ENCODE measurements at regions not wholly inside any gene's neighbourhood (a gene's known extent, or its start where the extent isn't known, plus 50 kb on each side); places are given as distances from the start of the nearest gene placed in this dataset.
A peak's percentile ranks its signal among the peaks of the same experiment; 100 is the strongest.

DNA sequence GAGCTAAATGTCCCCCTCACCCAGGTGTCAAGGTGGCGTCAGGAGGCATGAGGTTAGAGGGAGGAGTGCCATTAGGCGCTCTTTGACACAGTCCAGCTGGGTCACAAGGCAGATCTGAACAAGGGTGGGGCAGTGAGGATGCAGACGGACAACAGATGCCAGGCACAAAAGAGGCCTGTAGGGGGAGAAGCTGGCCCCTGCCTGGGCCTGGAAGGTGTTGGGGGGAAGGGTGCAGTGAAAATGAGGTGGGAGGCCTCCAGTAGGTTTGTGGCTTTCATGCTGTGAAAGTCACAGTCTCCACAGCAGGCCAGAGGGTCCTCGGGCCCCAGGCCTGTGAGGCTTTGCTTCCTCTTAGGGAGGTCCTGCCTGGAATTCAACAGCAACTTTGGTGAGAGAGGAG is 85.0 kb upstream of the PLET1 start:
- TF ChIP-seq, protein P1, sequence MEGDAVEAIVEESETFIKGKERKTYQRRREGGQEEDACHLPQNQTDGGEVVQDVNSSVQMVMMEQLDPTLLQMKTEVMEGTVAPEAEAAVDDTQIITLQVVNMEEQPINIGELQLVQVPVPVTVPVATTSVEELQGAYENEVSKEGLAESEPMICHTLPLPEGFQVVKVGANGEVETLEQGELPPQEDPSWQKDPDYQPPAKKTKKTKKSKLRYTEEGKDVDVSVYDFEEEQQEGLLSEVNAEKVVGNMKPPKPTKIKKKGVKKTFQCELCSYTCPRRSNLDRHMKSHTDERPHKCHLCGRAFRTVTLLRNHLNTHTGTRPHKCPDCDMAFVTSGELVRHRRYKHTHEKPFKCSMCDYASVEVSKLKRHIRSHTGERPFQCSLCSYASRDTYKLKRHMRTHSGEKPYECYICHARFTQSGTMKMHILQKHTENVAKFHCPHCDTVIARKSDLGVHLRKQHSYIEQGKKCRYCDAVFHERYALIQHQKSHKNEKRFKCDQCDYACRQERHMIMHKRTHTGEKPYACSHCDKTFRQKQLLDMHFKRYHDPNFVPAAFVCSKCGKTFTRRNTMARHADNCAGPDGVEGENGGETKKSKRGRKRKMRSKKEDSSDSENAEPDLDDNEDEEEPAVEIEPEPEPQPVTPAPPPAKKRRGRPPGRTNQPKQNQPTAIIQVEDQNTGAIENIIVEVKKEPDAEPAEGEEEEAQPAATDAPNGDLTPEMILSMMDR (IDR thresholded peaks at IDR 0.05), result peak; percentile 34; the same call in 1 of the 2 replicates
- TF ChIP-seq, protein P2, sequence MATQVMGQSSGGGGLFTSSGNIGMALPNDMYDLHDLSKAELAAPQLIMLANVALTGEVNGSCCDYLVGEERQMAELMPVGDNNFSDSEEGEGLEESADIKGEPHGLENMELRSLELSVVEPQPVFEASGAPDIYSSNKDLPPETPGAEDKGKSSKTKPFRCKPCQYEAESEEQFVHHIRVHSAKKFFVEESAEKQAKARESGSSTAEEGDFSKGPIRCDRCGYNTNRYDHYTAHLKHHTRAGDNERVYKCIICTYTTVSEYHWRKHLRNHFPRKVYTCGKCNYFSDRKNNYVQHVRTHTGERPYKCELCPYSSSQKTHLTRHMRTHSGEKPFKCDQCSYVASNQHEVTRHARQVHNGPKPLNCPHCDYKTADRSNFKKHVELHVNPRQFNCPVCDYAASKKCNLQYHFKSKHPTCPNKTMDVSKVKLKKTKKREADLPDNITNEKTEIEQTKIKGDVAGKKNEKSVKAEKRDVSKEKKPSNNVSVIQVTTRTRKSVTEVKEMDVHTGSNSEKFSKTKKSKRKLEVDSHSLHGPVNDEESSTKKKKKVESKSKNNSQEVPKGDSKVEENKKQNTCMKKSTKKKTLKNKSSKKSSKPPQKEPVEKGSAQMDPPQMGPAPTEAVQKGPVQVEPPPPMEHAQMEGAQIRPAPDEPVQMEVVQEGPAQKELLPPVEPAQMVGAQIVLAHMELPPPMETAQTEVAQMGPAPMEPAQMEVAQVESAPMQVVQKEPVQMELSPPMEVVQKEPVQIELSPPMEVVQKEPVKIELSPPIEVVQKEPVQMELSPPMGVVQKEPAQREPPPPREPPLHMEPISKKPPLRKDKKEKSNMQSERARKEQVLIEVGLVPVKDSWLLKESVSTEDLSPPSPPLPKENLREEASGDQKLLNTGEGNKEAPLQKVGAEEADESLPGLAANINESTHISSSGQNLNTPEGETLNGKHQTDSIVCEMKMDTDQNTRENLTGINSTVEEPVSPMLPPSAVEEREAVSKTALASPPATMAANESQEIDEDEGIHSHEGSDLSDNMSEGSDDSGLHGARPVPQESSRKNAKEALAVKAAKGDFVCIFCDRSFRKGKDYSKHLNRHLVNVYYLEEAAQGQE (IDR thresholded peaks at IDR 0.05; ENCODE audit: insufficient read depth in 1 of 2, low read depth in 2 of 2, low read length in 1 of 2), result no peak
- TF ChIP-seq POLR2AphosphoS5 (IDR thresholded peaks at IDR 0.05; ENCODE audit: low read depth, low read length) (no peak), SIN3A (IDR thresholded peaks at IDR 0.05; ENCODE audit: borderline replicate concordance, insufficient read depth, low read depth, low read length) (no peak)
